ENCODE measurements at regions not wholly inside any gene's neighbourhood (a gene's known extent, or its start where the extent isn't known, plus 50 kb on each side); places are given as distances from the start of the nearest gene placed in this dataset.

DNA sequence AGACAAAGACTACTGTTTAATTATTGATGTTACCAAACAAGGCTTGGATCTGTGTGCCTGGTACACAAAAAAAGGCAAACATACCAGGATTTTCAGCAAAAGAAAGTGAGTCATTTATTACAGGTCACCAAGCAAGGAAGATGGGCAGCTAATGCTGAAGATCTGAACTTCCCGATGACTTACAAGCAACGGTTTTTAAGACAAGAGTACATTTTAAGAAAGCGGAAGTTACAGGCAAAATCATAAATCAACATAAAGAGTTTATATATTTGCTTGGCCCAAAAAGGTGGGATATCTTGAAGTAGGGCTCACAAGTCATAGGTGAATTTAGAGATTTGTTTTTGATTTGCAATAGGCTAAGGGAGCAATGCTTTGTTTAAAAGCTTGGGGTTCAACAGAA is 125.4 kb upstream of the SPATA16 start:
- TF ChIP-seq, protein P1, sequence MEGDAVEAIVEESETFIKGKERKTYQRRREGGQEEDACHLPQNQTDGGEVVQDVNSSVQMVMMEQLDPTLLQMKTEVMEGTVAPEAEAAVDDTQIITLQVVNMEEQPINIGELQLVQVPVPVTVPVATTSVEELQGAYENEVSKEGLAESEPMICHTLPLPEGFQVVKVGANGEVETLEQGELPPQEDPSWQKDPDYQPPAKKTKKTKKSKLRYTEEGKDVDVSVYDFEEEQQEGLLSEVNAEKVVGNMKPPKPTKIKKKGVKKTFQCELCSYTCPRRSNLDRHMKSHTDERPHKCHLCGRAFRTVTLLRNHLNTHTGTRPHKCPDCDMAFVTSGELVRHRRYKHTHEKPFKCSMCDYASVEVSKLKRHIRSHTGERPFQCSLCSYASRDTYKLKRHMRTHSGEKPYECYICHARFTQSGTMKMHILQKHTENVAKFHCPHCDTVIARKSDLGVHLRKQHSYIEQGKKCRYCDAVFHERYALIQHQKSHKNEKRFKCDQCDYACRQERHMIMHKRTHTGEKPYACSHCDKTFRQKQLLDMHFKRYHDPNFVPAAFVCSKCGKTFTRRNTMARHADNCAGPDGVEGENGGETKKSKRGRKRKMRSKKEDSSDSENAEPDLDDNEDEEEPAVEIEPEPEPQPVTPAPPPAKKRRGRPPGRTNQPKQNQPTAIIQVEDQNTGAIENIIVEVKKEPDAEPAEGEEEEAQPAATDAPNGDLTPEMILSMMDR (IDR thresholded peaks at IDR 0.05), result no peak
- TF ChIP-seq ZFX (IDR thresholded peaks at IDR 0.05; ENCODE audit: borderline replicate concordance), result no peak

Measured in 22Rv1 (cell line).